MM.1S (cell line): ENCODE measurements at regions not wholly inside any gene's neighbourhood (a gene's known extent, or its start where the extent isn't known, plus 50 kb on each side); places are given as distances from the start of the nearest gene placed in this dataset.

Experiments used
- DNase-seq: peaks from one replicate; pipeline ENCODE4 v3.0.0-alpha.2; 2015
- H2AFZ ChIP-seq: fragments of 300-600 bp; sonication (generic); 2 replicates; pipeline ENCODE4 v1.6.0; 2016; ENCODE audit warnings: antibody characterized with exemption, low read length
- H3F3A ChIP-seq: fragments of 300-600 bp; sonication (generic); 2 replicates; pipeline ENCODE4 v1.6.1; 2016; ENCODE audit warnings: mild to moderate bottlenecking, antibody characterized with exemption, low read length, moderate library complexity, mixed read lengths; ENCODE audit not compliant: insufficient read depth
- H3K27ac ChIP-seq: fragments of 300-600 bp; sonication (generic); 2 replicates; pipeline ENCODE4 v1.5.1; 2016; ENCODE audit warnings: mild to moderate bottlenecking, low read length
- H3K27me3 ChIP-seq: fragments of 300-600 bp; sonication (generic); replicated peaks from 2 replicates; pipeline ENCODE4 v1.6.0; 2016; ENCODE audit warnings: low read length; ENCODE audit not compliant: insufficient read depth
- H3K36me3 ChIP-seq: fragments of 300-600 bp; sonication (generic); replicated peaks from 2 replicates; pipeline ENCODE4 v1.6.1; 2016; ENCODE audit warnings: mild to moderate bottlenecking, low read length, mixed read lengths; ENCODE audit not compliant: insufficient read depth
- H3K4me1 ChIP-seq: fragments of 300-600 bp; sonication (generic); 2 replicates; pipeline ENCODE4 v1.6.1; 2016; ENCODE audit warnings: low read length, mixed read lengths
- H3K4me2 ChIP-seq: fragments of 300-600 bp; sonication (generic); 2 replicates; pipeline ENCODE4 v1.6.0; 2016; ENCODE audit warnings: low read depth, low read length
- H3K4me3 ChIP-seq: fragments of 300-600 bp; sonication (generic); 2 replicates; pipeline ENCODE4 v1.5.1; 2016; ENCODE audit warnings: low read length, mixed read lengths
- H3K79me2 ChIP-seq: fragments of 300-600 bp; sonication (generic); 2 replicates; pipeline ENCODE4 v1.6.1; 2016; ENCODE audit warnings: mixed run types, low read length, mixed read lengths
- H3K9ac ChIP-seq: fragments of 300-600 bp; sonication (generic); 2 replicates; pipeline ENCODE4 v1.6.1; 2016; ENCODE audit warnings: low read length, mixed read lengths
- H3K9me2 ChIP-seq: fragments of 300-600 bp; sonication (generic); replicated peaks from 2 replicates; pipeline ENCODE4 v1.6.1; 2016; ENCODE audit warnings: mild to moderate bottlenecking, low read length, mixed read lengths; ENCODE audit not compliant: insufficient read depth
- H3K9me3 ChIP-seq: fragments of 300-600 bp; sonication (generic); replicated peaks from 2 replicates; pipeline ENCODE4 v1.6.1; 2016; ENCODE audit warnings: mild to moderate bottlenecking, low read length, mixed read lengths; ENCODE audit not compliant: insufficient read depth
- H4K20me1 ChIP-seq: fragments of 300-600 bp; sonication (generic); 2 replicates; pipeline ENCODE4 v1.6.1; 2016; ENCODE audit warnings: mild to moderate bottlenecking, low read length, moderate library complexity, mixed read lengths; ENCODE audit not compliant: insufficient read depth
- CTCF ChIP-seq: fragments of 300-600 bp; sonication (generic); IDR thresholded peaks from 2 replicates; pipeline ENCODE4 v1.5.1; 2016; ENCODE audit warnings: antibody characterized with exemption, low read length, mixed read lengths
- EZH2 ChIP-seq: fragments of 300-600 bp; sonication (generic); optimal IDR thresholded peaks from 2 replicates; pipeline ENCODE3; 2017; ENCODE audit warnings: low read depth, mild to moderate bottlenecking, antibody characterized with exemption, low read length, mixed read lengths
- EZH2phosphoT487 ChIP-seq: fragments of 300-600 bp; sonication (generic); IDR thresholded peaks from 2 replicates; pipeline ENCODE4 v1.6.1; 2018; ENCODE audit warnings: antibody characterized with exemption, low read length

GRCh38 chr13:107625648-107626047 is 589.7 kb downstream of the LIG4 start:
- Histone ChIP-seq H3K4me1 (no peaks in the 10 kb centered on the region), H3K4me3 (no peak overlapping the region), H3F3A (no peaks in the 10 kb centered on the region), H3K9me2 (no peaks in the 10 kb centered on the region), H2AFZ (no peak overlapping the region), H3K9ac (no peak overlapping the region), H3K4me2 (no peak overlapping the region), H3K36me3 (no peaks in the 10 kb centered on the region), H3K27me3 (no peaks in the 10 kb centered on the region), H3K27ac (no peak overlapping the region), H3K79me2 (no peaks in the 10 kb centered on the region), H3K9me3 (no peaks in the 10 kb centered on the region), H4K20me1 (no peaks in the 10 kb centered on the region)
- TF ChIP-seq EZH2 = no peak
- TF ChIP-seq CTCF = no peak
- no peak for TF ChIP-seq EZH2phosphoT487
- DNase-seq = no peak

GRCh38 chr13:107617527-107617926 is 597.8 kb downstream of the LIG4 start:
- no peaks in the 10 kb centered on the region for H3K36me3 ChIP-seq
- H3K27me3 ChIP-seq = no peaks in the 10 kb centered on the region
- H3K9me2 ChIP-seq = no peaks in the 10 kb centered on the region
- H3K27ac ChIP-seq = no peak overlapping the region
- DNase-seq = no peak
- H3K79me2 ChIP-seq = no peaks in the 10 kb centered on the region
- H3K9ac ChIP-seq = no peak overlapping the region
- no peaks in the 10 kb centered on the region for H4K20me1 ChIP-seq
- no peaks in the 10 kb centered on the region for H3F3A ChIP-seq
- H3K4me1 ChIP-seq = no peaks in the 10 kb centered on the region
- H3K4me2 ChIP-seq = no peak overlapping the region
- TF ChIP-seq EZH2phosphoT487 (no peak), EZH2 (no peak), CTCF (no peak)
- H2AFZ ChIP-seq = no peak overlapping the region
- H3K4me3 ChIP-seq = no peak overlapping the region
- H3K9me3 ChIP-seq = no peaks in the 10 kb centered on the region

GRCh38 chr13:107612376-107612775 is 603.0 kb downstream of the LIG4 start:
- Histone ChIP-seq H3K79me2 (no peaks in the 10 kb centered on the region), H3F3A (no peaks in the 10 kb centered on the region), H3K27me3 (no peaks in the 10 kb centered on the region), H2AFZ (no peak overlapping the region), H3K4me3 (no peak overlapping the region), H3K4me1 (no peaks in the 10 kb centered on the region), H3K9ac (no peak overlapping the region), H3K4me2 (no peak overlapping the region), H3K9me3 (no peaks in the 10 kb centered on the region), H3K36me3 (no peaks in the 10 kb centered on the region), H4K20me1 (no peaks in the 10 kb centered on the region), H3K27ac (no peak overlapping the region), H3K9me2 (no peaks in the 10 kb centered on the region)
- TF ChIP-seq CTCF (no peak), EZH2 (no peak), EZH2phosphoT487 (no peak)
- DNase-seq = no peak
